Right lobe of liver (tissue), 4 donors: ENCODE measurements at regions not wholly inside any gene's neighbourhood (a gene's known extent, or its start where the extent isn't known, plus 50 kb on each side); places are given as distances from the start of the nearest gene placed in this dataset.

Experiments
- CTCF ChIP-seq, 4 donors: fragments of 200-600 bp in 3 of 4; fragments of 450-650 bp in 1 of 4; IDR thresholded peaks; one replicate each; pipeline versions ENCODE4 v1.5.1 to v1.8.0; 2016 to 2022; ENCODE audit warnings: antibody characterized with exemption in 4 of 4, mild to moderate bottlenecking in 2 of 4
- POLR2A ChIP-seq: fragments of 450-650 bp; IDR thresholded peaks from one replicate; pipeline ENCODE4 v1.6.1; 2017; ENCODE audit warnings: antibody characterized with exemption, mild to moderate bottlenecking
- donor health status: DM: no; HTN: no; CAD: no.
- donor health status: DM: no; HTN: no; CAD: no.
- donor health status: DM: no; HTN: yes; CAD: no.

- TF ChIP-seq CTCF (IDR thresholded peaks at IDR 0.05) (no peak), POLR2A (no peak)
Measured at GRCh38 chr10:10946081-10946480, 71.6 kb upstream of the CELF2 start.
